ENCODE measurements at regions not wholly inside any gene's neighbourhood (a gene's known extent, or its start where the extent isn't known, plus 50 kb on each side); places are given as distances from the start of the nearest gene placed in this dataset.

DNA sequence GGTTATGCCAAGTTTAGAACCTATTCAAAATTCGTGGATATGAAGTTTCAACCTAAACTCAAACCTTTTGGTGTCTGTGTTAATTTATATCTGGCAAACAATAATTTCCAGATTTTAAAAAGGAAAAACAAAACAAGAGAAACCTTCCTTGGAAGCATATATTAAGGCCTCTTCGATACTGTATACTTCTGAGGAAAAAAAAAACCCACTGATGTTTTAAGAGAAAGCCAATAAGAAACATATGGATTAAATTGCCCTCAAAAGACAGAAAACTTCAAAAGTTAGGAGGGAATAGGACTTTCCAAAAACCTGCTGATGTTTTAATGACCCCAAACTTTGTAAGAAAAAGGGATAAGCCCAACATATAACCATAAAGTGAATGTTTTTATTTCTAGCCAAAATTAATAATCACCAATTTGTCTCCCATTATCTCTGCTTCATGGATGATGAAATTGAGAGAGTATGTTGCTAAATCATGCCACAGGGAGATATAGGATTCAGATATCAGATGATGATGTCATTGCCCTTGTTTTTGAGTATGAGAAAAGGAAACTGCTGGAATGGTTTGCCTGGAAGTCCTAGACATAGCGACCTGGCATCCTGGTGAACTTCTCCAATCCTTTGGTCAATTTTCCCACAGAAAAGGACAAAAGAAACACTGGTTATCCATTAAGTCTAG is 423.9 kb downstream of the DMRT2 start:
- Histone ChIP-seq H3K4me2 (ENCODE audit: low read length) (no peak overlapping the region), H3K9me3 (ENCODE audit: low read length) (no peaks in the 10 kb centered on the region), H3K79me2 (ENCODE audit: insufficient read depth, low read depth, low read length) (no peaks in the 10 kb centered on the region), H2AFZ (ENCODE audit: low read length) (no peak overlapping the region), H4K20me1 (ENCODE audit: insufficient read depth, low read length) (no peaks in the 10 kb centered on the region), H3K9me2 (ENCODE audit: insufficient read depth, low read length) (no peaks in the 10 kb centered on the region), H3K27ac (ENCODE audit: low read depth, low read length, poor library complexity, severe bottlenecking) (no peak overlapping the region), H3K4me1 (ENCODE audit: insufficient read depth, low read length, poor library complexity, severe bottlenecking) (no peaks in the 10 kb centered on the region), H3K4me3 (ENCODE audit: low read depth, low read length, poor library complexity, severe bottlenecking) (no peak overlapping the region), H3K36me3 (ENCODE audit: insufficient read depth, low read length) (no peaks in the 10 kb centered on the region)
- POLR2A ChIA-PET: no interaction called here
- TF ChIP-seq CTCF (conservative IDR thresholded peaks at IDR 0.05; ENCODE audit: low read length) (no peak), EZH2phosphoT487 (IDR thresholded peaks at IDR 0.05; ENCODE audit: borderline replicate concordance, low read depth, low read length) (no peak)
- BruUV-seq (replicated peaks): no TSS peak
- CTCF ChIA-PET (ENCODE audit: unreplicated experiment): no interaction called here
- intact Hi-C loops (cut with micrococcal nuclease; ENCODE audit: unreplicated experiment): no loop called here
- DNase-seq (ENCODE audit: low spot score): no peak

DNA sequence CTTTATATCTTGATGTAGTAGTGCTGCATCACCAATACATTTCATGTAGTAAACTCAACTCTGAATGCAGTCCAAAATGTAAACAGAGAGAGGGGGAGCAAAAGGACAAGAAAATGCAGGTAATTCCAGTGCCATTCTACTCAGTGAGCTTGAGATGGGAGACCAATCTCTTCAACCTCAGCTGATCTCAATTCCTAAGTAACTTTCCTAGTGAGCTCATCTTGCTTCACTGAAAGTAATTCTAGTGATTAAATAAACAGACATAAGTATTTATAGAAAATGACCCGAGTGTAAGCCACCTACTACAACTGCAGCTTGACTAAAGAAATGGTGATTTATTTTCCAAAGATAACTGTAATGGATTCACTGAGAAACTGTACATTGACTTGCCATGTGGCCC is 424.5 kb downstream of the DMRT2 start:
- ChIA-PET POLR2A (no interaction called here), CTCF (ENCODE audit: unreplicated experiment) (no interaction called here)

More for the DNA sequence above, 424.5 kb downstream of the DMRT2 start:
- DNase-seq (ENCODE audit: low spot score): no peak
- no TSS peak for BruUV-seq (replicated peaks)
- intact Hi-C loops (cut with micrococcal nuclease; ENCODE audit: unreplicated experiment): no loop called here
- no peak for TF ChIP-seq CTCF (conservative IDR thresholded peaks at IDR 0.05; ENCODE audit: low read length)
- TF ChIP-seq EZH2phosphoT487 (IDR thresholded peaks at IDR 0.05; ENCODE audit: borderline replicate concordance, low read depth, low read length): no peak
- no peaks in the 10 kb centered on the region for H3K9me2 ChIP-seq (ENCODE audit: insufficient read depth, low read length)
- H2AFZ ChIP-seq (ENCODE audit: low read length): no peak overlapping the region
- H3K9me3 ChIP-seq (ENCODE audit: low read length): no peaks in the 10 kb centered on the region
- H3K4me2 ChIP-seq (ENCODE audit: low read length): no peak overlapping the region
- H3K27ac ChIP-seq (ENCODE audit: low read depth, low read length, poor library complexity, severe bottlenecking): no peak overlapping the region
- H3K79me2 ChIP-seq (ENCODE audit: insufficient read depth, low read depth, low read length): no peaks in the 10 kb centered on the region
- no peak overlapping the region for H3K4me3 ChIP-seq (ENCODE audit: low read depth, low read length, poor library complexity, severe bottlenecking)
- H4K20me1 ChIP-seq (ENCODE audit: insufficient read depth, low read length): no peaks in the 10 kb centered on the region
- H3K4me1 ChIP-seq (ENCODE audit: insufficient read depth, low read length, poor library complexity, severe bottlenecking): no peaks in the 10 kb centered on the region
- no peaks in the 10 kb centered on the region for H3K36me3 ChIP-seq (ENCODE audit: insufficient read depth, low read length)

Measured in OCI-LY7 (cell line).